ENCODE measurements at regions not wholly inside any gene's neighbourhood (a gene's known extent, or its start where the extent isn't known, plus 50 kb on each side); places are given as distances from the start of the nearest gene placed in this dataset.

DNA sequence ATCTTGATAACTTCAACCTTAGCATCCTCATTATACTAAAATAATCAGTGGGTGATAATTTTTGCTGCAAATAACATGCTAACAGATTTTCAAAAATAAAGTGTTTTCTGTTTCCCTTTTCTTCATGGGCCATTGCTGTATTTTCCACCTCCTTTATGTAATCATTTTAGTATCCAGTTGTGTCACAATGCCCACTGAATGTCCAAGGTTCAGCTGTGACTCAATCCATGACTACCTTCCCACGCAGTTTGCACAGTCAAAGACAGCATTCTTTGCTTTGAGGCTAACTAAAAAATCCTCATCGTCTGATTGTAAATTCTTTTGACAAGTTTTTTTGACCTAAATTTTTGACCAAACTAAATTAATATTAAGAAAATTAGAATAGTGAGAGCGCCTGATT, 474.1 kb downstream of the FLRT2 start:
- H3K4me1 Mint-ChIP-seq (ENCODE audit: low read depth), result no peaks in the 10 kb centered on the region
- no peaks in the 10 kb centered on the region for H3K27me3 Mint-ChIP-seq (ENCODE audit: insufficient read depth)
- TF ChIP-seq, protein P1, sequence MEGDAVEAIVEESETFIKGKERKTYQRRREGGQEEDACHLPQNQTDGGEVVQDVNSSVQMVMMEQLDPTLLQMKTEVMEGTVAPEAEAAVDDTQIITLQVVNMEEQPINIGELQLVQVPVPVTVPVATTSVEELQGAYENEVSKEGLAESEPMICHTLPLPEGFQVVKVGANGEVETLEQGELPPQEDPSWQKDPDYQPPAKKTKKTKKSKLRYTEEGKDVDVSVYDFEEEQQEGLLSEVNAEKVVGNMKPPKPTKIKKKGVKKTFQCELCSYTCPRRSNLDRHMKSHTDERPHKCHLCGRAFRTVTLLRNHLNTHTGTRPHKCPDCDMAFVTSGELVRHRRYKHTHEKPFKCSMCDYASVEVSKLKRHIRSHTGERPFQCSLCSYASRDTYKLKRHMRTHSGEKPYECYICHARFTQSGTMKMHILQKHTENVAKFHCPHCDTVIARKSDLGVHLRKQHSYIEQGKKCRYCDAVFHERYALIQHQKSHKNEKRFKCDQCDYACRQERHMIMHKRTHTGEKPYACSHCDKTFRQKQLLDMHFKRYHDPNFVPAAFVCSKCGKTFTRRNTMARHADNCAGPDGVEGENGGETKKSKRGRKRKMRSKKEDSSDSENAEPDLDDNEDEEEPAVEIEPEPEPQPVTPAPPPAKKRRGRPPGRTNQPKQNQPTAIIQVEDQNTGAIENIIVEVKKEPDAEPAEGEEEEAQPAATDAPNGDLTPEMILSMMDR (IDR thresholded peaks at IDR 0.05), result no peak
- no peak for DNase-seq
- H3K9me3 Mint-ChIP-seq, result no peaks in the 10 kb centered on the region
- H3K27ac Mint-ChIP-seq, result no peak overlapping the region
- no peak overlapping the region for H3K4me3 Mint-ChIP-seq
- no peaks in the 10 kb centered on the region for H3K36me3 Mint-ChIP-seq (ENCODE audit: low read depth)

DNA sequence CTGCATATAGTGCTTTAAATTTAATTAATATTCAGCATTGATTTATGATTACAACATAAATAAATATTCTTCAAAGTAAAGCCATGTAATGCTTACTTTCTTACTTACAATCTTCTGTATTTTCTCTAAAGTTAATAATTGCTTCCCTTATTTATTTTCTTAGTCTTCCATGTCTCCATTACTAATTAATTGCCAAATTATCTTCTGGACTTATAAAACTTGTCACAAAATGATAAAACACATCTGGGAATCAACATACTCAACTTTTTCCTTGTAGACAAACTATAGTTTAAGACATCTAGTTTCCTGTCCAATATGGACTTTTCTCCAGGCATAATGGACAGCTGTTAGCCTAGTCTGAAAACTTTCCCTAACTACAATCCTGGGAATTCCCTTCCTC, 466.6 kb downstream of the FLRT2 start:
- Mint-ChIP-seq H3K27ac (no peak overlapping the region), H3K36me3 (ENCODE audit: low read depth) (no peaks in the 10 kb centered on the region), H3K27me3 (ENCODE audit: insufficient read depth) (no peaks in the 10 kb centered on the region), H3K4me1 (ENCODE audit: low read depth) (no peaks in the 10 kb centered on the region), H3K4me3 (no peak overlapping the region), H3K9me3 (no peaks in the 10 kb centered on the region)
- DNase-seq, result no peak
- TF ChIP-seq, protein P1 (IDR thresholded peaks at IDR 0.05), result no peak

DNA sequence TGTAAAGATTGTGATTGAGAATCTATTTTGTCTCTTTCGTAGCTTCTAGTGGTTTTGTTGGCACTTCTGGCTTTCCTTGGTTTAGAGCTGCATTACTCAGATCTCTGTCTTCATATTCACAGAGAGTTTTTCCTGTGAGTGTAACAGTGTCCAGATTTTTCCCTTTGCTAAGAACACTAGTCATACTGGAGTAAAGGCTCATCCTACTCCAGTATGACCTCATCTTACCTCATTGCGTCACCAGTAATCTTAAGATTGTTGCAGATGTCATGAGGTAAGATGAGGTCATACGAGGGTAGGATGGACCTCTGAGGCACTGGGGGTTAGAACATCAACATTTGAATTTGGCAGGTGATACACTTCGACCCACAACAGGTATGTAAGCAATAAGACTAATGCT, 461.2 kb downstream of the FLRT2 start:
- Mint-ChIP-seq H3K27ac (no peak overlapping the region), H3K9me3 (peaks cover 10% of the 10 kb centered on the region; the same call in 1 of the 2 replicates), H3K4me1 (ENCODE audit: low read depth) (no peaks in the 10 kb centered on the region), H3K27me3 (ENCODE audit: insufficient read depth) (no peaks in the 10 kb centered on the region), H3K36me3 (ENCODE audit: low read depth) (no peaks in the 10 kb centered on the region), H3K4me3 (no peak overlapping the region)
- TF ChIP-seq, protein P1 (IDR thresholded peaks at IDR 0.05), result no peak
- DNase-seq, result no peak

DNA sequence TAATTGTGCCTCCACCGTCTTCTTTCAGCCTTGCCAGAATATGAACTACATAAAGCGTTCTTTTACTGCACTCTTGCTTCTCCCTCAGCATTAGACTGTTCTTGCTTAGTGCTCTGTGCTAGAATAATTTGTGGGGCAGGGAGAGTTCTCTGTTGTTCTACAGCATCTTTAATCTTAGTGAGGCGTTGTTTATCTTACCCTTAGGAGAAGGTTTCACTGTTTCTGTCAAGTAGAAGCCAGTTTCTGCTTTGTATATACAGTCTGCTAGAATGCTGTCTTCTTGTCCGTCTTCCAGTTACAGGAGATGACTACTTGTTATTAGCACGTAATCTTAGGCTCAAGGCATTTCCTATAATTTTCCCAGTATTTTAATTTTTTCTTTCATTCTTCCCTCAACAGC, 458.0 kb downstream of the FLRT2 start:
- Mint-ChIP-seq H3K36me3 (ENCODE audit: low read depth) (no peaks in the 10 kb centered on the region), H3K9me3 (peaks cover 14% of the 10 kb centered on the region; the same call in 1 of the 2 replicates), H3K4me3 (no peak overlapping the region), H3K27ac (no peak overlapping the region), H3K27me3 (ENCODE audit: insufficient read depth) (no peaks in the 10 kb centered on the region; the same call in 1 of the 2 replicates), H3K4me1 (ENCODE audit: low read depth) (no peaks in the 10 kb centered on the region)
- no peak for DNase-seq
- TF ChIP-seq, protein P1 (IDR thresholded peaks at IDR 0.05), result no peak

DNA sequence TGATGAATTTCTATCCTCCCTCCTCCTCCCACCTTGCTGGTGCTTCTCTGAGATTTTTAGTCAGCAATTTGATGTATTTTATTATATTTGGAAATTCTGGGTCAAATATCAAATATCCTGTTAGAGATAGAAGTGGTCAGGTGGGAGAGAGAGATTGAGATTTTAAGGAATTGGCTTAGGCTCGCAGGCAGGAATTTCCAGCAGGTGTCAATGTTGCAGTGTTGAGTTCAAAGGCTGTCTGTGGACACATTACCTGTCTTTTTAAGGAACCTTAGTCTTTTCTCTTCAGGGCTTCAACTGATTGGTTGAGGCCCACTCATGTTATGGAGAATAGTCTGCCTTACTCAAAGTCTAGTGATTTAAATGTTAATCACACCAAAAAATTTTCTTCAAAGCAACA, 457.3 kb downstream of the FLRT2 start:
- H3K9me3 Mint-ChIP-seq, result peaks cover 14% of the 10 kb centered on the region; the same call in 1 of the 2 replicates
- H3K4me1 Mint-ChIP-seq (ENCODE audit: low read depth), result no peaks in the 10 kb centered on the region
- no peak for DNase-seq
- H3K4me3 Mint-ChIP-seq, result no peak overlapping the region
- H3K36me3 Mint-ChIP-seq (ENCODE audit: low read depth), result no peaks in the 10 kb centered on the region
- no peaks in the 10 kb centered on the region; the same call in 1 of the 2 replicates for H3K27me3 Mint-ChIP-seq (ENCODE audit: insufficient read depth)
- no peak overlapping the region for H3K27ac Mint-ChIP-seq
- TF ChIP-seq, protein P1 (IDR thresholded peaks at IDR 0.05), result no peak
